GM10266 (cell line): ENCODE measurements at regions not wholly inside any gene's neighbourhood (a gene's known extent, or its start where the extent isn't known, plus 50 kb on each side); places are given as distances from the start of the nearest gene placed in this dataset.

Experiments used
- DNase-seq: peaks from one replicate; pipeline ENCODE4 v3.0.0; 2012; ENCODE audit errors: extremely low spot score
- TF ChIP-seq, protein P1 (sequence below): IDR thresholded peaks from 2 replicates; pipeline ENCODE4 v1.5.1; 2012; ENCODE audit warnings: mild to moderate bottlenecking, low read depth; ENCODE audit not compliant: control insufficient read depth, insufficient read depth; ENCODE audit errors: missing control alignments

DNA sequence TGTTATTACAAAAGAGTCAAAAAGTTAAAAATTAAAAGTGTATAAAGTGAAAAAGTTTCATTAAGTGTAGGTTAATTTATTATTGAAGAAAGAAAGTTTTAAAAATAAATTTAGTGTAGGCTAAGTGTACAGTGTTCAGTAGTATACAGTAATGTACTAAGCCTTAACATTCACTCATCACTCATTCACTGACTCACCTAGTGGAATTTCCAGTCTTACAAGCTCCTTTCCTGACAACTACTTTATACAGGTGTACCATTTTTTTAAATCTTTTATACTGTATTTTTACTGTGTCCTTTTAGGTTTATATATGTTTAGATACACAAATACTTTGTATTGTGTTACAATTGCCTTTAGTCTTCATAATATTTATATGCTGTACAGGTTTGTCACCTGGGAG, 530.2 kb upstream of the FAM174A start:
- TF ChIP-seq, protein P1, sequence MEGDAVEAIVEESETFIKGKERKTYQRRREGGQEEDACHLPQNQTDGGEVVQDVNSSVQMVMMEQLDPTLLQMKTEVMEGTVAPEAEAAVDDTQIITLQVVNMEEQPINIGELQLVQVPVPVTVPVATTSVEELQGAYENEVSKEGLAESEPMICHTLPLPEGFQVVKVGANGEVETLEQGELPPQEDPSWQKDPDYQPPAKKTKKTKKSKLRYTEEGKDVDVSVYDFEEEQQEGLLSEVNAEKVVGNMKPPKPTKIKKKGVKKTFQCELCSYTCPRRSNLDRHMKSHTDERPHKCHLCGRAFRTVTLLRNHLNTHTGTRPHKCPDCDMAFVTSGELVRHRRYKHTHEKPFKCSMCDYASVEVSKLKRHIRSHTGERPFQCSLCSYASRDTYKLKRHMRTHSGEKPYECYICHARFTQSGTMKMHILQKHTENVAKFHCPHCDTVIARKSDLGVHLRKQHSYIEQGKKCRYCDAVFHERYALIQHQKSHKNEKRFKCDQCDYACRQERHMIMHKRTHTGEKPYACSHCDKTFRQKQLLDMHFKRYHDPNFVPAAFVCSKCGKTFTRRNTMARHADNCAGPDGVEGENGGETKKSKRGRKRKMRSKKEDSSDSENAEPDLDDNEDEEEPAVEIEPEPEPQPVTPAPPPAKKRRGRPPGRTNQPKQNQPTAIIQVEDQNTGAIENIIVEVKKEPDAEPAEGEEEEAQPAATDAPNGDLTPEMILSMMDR, result no peak
- no peak for DNase-seq

DNA sequence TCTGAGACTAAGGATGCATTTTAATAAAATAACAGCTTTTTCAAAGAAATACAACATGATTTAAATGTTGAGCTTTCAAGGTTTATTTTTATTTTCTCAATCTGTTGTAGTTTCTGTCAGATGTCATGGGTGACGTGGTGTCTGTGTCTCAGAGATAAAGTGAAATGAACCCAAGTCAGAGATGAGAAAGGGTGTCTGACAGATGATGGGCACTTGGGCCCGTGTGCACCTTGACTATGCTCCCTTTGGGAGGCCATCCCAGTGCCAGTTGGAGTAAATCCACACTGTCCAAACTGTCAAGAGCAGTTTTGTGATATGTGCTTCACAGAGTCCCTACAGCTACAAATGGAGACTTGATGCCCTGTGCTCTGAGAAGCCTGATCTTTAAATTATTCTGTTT, 536.9 kb upstream of the FAM174A start:
- TF ChIP-seq, protein P1, result no peak
- DNase-seq, result no peak

DNA sequence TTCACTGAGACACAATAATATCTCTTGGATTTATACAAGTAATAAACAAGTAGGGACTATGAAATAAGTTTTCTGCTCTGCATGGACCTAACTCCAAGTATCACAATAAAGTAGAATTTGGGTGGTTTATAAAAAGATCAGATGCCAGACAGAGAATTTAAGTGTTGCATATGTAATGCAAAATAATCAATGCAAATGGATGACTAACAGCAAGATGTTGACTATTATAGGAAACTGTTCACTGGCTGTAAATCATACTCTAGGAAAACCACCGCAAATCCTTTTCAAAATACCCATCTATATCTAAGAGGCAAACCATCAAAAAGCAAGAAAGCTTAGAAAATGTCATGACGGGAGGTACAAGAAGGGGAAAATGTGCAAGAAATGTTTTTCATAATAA, 539.8 kb upstream of the FAM174A start:
- no peak for DNase-seq
- TF ChIP-seq, protein P1, result no peak

DNA sequence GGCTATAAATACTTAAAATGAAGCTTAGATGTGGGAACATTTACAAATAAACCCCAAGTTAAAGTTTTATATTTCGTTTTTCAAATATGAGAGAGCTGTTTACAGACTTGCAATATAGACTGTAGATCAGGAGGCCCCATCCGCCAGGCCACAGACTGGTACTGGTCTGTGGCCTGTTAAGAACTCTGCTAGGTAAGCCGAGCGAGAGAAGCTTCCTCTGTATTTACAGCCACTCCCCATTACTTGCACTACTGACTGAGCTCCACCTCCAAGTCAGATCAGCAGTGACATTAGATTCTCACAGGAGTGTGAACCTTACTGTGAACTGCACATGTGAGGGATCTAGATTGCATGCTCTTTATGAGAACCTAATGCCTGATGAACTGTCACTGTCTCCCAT, 561.4 kb upstream of the FAM174A start:
- TF ChIP-seq, protein P1, result no peak
- no peak for DNase-seq

DNA sequence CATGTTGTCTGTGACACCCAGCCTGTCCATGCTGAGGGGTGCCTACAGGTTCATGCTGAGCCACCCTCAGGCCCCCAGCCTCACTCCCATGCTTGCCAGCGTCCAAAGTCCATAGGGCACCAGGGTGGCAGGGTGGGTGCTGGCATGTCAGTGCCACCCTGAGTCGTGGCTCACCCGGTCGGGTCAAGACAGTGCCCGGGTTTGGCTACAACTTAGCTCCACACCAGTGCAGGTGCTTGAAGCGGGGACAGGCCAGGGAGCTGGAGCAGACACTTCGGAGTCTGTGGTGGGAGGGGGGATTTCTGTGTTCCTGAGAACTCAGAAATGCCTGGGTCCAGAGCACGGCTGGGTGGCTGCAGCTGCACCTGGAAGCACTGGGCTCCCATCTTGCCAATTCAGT, 579.2 kb upstream of the FAM174A start:
- no peak for DNase-seq
- TF ChIP-seq, protein P1, result no peak

DNA sequence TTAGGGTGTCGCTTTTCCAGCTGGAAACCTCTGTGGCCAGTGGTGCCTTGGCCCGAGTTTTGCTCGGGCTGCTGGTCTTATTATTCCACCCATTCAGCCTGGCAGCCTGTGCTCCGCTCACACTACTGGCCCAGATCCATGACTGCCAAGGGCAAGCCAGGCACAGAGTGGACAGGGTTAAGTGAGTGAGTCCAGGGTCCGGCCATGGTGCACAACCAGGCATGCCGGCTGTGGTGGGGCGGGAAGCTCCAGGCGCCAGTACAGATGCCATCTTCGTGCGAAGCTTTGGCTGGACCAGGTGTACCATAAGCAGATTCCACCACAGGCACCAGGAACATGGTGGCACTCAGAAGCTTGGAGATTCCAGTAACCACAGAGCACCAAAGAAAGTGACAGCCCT, 580.2 kb upstream of the FAM174A start:
- TF ChIP-seq, protein P1, result no peak
- DNase-seq, result no peak

DNA sequence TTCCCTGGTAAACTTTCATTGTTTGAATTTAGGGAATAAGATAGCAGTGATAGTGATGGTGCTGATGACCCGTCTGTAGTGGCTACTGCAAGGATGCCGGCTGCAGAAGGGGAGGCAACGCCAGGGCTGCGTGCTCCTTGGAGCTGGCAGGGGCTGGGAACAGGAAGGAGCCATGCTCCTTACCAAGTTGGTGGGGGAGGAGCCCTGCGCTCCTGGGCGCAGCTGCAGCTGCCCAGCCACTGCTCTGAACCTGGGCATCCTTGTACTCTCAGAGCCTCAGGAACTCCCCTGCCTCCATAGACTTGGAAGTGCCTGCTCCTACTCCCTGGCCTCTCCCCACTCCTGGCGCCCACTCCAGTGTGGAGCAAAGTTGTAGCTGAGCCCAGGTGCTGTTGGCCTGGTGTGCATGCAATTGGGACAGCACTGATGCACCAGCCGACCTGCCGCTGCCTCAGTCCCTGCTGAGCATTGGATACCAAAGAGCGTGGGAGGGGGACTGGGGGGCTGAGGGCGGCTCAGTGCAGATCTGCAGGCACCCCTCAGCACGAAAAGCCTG, 585.1 kb upstream of the FAM174A start:
- no peak for DNase-seq
- TF ChIP-seq, protein P1, result no peak

DNA sequence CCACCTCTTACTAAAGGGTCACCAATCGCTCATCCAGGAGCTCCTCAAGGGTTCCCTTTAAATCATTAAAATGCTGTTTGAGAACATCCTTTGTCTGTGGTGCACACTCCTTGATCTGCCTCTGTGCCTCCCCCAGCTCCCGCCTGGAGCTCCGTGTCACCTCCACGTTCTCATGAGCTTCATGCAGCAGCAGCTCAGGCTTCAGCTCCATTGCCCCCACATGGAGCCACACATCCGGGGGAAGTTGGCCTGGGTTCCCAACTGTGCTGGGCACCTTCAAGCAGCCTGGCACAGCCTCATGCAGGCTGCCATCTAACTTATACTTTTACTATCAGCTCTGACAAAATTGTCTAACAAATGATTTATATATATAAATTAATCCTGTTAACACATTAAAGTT, 585.8 kb upstream of the FAM174A start:
- no peak for DNase-seq
- TF ChIP-seq, protein P1, result no peak
